H1 (cell line): ENCODE measurements at regions not wholly inside any gene's neighbourhood (a gene's known extent, or its start where the extent isn't known, plus 50 kb on each side); places are given as distances from the start of the nearest gene placed in this dataset.
A peak's percentile ranks its signal among the peaks of the same experiment; 100 is the strongest.

Experiments used
- CTCF ChIA-PET: fragments of 300-600 bp; sonication (Branson Sonifier 250); formaldehyde crosslinking; loops from one replicate; lab custom pipeline; 2021; ENCODE audit not compliant: partially characterized antibody; lab: Charles Lee
- POLR2A ChIA-PET: fragments of 300-600 bp; sonication (Branson Sonifier 250); formaldehyde crosslinking; loops from one replicate; lab custom pipeline; 2021; ENCODE audit warnings: inconsistent platforms; ENCODE audit not compliant: partially characterized antibody; lab: Charles Lee
- DNase-seq, 2 experiments: peaks; one replicate each; pipeline versions ENCODE4 v3.0.0 to v3.0.0-alpha.2; 2010 to 2022; ENCODE audit warnings: low spot score in 2 of 2, low read depth in 1 of 2, mixed read lengths in 1 of 2
- FAIRE-seq: peaks from 2 replicates; lab custom pipeline; 2011; peaks lifted over from hg19 to GRCh38; lab: Jason Lieb, UNC
- H2AFZ ChIP-seq: 2 replicates; pipeline ENCODE4 v1.8.1; 2012; ENCODE audit warnings: low read length, inconsistent platforms
- H2AK5ac ChIP-seq: 2 replicates; pipeline ENCODE4 v1.6.1; 2013; ENCODE audit warnings: low read depth, low read length
- H2BK120ac ChIP-seq: replicated peaks from 2 replicates; pipeline ENCODE3; 2013; ENCODE audit warnings: low read depth, low read length, inconsistent platforms
- H2BK12ac ChIP-seq: 2 replicates; pipeline ENCODE4 v1.6.1; 2013; ENCODE audit warnings: low read depth, low read length
- H2BK15ac ChIP-seq: 2 replicates; pipeline ENCODE4 v1.6.1; 2013; ENCODE audit warnings: low read length
- H2BK20ac ChIP-seq: 2 replicates; pipeline ENCODE4 v1.6.1; 2013; ENCODE audit warnings: low read length
- H2BK5ac ChIP-seq: 2 replicates; pipeline ENCODE4 v1.6.1; 2013; ENCODE audit warnings: low read depth, low read length
- H3K14ac ChIP-seq: 2 replicates; pipeline ENCODE4 v1.6.1; 2013; ENCODE audit warnings: inconsistent platforms; ENCODE audit not compliant: insufficient read length
- H3K18ac ChIP-seq: 2 replicates; pipeline ENCODE4 v1.6.1; 2013; ENCODE audit warnings: low read length; ENCODE audit errors: extremely low read depth
- H3K23ac ChIP-seq: 2 replicates; pipeline ENCODE4 v1.6.1; 2013; ENCODE audit warnings: inconsistent platforms; ENCODE audit not compliant: insufficient read length
- H3K23me2 ChIP-seq: 2 replicates; pipeline ENCODE4 v1.6.1; 2013; ENCODE audit warnings: low read depth, low read length
- H3K27ac ChIP-seq: 2 replicates; pipeline ENCODE4 v1.6.1; 2011; ENCODE audit warnings: low read depth, low read length, inconsistent platforms
- H3K27me3 ChIP-seq, 4 experiments: replicated peaks in 1 of 4; 1 replicate in 1 of 4; 2 replicates in 3 of 4; pipeline versions ENCODE4 v1.6.1 to v1.8.1; 2011 to 2013; ENCODE audit warnings: low read length in 3 of 4, mild to moderate bottlenecking in 3 of 4, inconsistent platforms in 2 of 4, mixed read lengths in 2 of 4, moderate library complexity in 1 of 4; ENCODE audit not compliant: control insufficient read depth in 3 of 4, insufficient read depth in 3 of 4; ENCODE audit errors: extremely low read depth in 1 of 4
- H3K36me3 ChIP-seq, 4 experiments: 2 replicates each; pipeline versions ENCODE4 v1.6.1 to v1.8.1; 2011 to 2013; ENCODE audit warnings: mild to moderate bottlenecking in 4 of 4, low read length in 3 of 4, moderate library complexity in 2 of 4, control low read depth in 1 of 4, inconsistent platforms in 1 of 4; ENCODE audit not compliant: insufficient read depth in 4 of 4, control insufficient read depth in 2 of 4
- H3K4ac ChIP-seq: replicated peaks from 2 replicates; pipeline ENCODE3; 2013; ENCODE audit warnings: low read length, low read depth, mixed read lengths, inconsistent platforms; ENCODE audit not compliant: insufficient read length
- H3K4me1 ChIP-seq, 4 experiments: replicated peaks in 1 of 4; 1 replicate in 1 of 4; 2 replicates in 3 of 4; pipeline versions ENCODE4 v1.6.1 to v1.8.1; 2011 to 2013; ENCODE audit warnings: low read length in 3 of 4, inconsistent platforms in 2 of 4, mixed read lengths in 1 of 4; ENCODE audit not compliant: insufficient read depth in 4 of 4, control insufficient read depth in 3 of 4
- H3K4me2 ChIP-seq, 2 experiments: 2 replicates each; pipeline versions ENCODE4 v1.6.1 to v1.8.1; 2011 to 2013; ENCODE audit warnings: low read depth in 2 of 2, low read length in 2 of 2, control low read depth in 1 of 2, inconsistent platforms in 1 of 2, mild to moderate bottlenecking in 1 of 2; ENCODE audit not compliant: insufficient read depth in 1 of 2
- H3K4me3 ChIP-seq, 4 experiments: fragments of 200-600, 300-600 bp in 1 of 4; sonication (generic), shearing (Covaris generic), sonication (Bioruptor Twin) in 1 of 4; 2 replicates each; pipeline versions ENCODE4 v1.5.1 to v1.8.1; 2011 to 2016; ENCODE audit warnings: low read length in 4 of 4, low read depth in 3 of 4, control low read depth in 2 of 4, inconsistent platforms in 2 of 4, mild to moderate bottlenecking in 2 of 4, mixed read lengths in 1 of 4, moderate library complexity in 1 of 4; ENCODE audit not compliant: insufficient read depth in 2 of 4; ENCODE audit errors: extremely low read depth in 1 of 4
- H3K56ac ChIP-seq: replicated peaks from 2 replicates; pipeline ENCODE3; 2013; ENCODE audit warnings: low read depth, mild to moderate bottlenecking, mixed read lengths, low read length, inconsistent platforms; ENCODE audit not compliant: insufficient read length
- H3K79me1 ChIP-seq: 2 replicates; pipeline ENCODE4 v1.6.1; 2013; ENCODE audit warnings: low read depth, low read length, control low read depth
- H3K79me2 ChIP-seq, 2 experiments: 2 replicates each; pipeline versions ENCODE4 v1.6.1 to v1.8.1; 2012 to 2013; ENCODE audit warnings: low read length in 2 of 2, mild to moderate bottlenecking in 2 of 2, inconsistent platforms in 1 of 2; ENCODE audit not compliant: insufficient read depth in 2 of 2, control insufficient read depth in 1 of 2
- H3K9ac ChIP-seq, 4 experiments: replicated peaks in 1 of 4; 1 replicate in 1 of 4; 2 replicates in 3 of 4; pipeline versions ENCODE4 v1.6.1 to v1.8.1; 2011 to 2013; ENCODE audit warnings: low read depth in 3 of 4, low read length in 3 of 4, control low read depth in 2 of 4, mild to moderate bottlenecking in 2 of 4, moderate library complexity in 2 of 4, inconsistent platforms in 1 of 4; ENCODE audit errors: extremely low read depth in 1 of 4
- H3K9me3 ChIP-seq, 2 experiments: 2 replicates each; pipeline versions ENCODE4 v1.6.1 to v1.8.1; 2012 to 2013; ENCODE audit warnings: mild to moderate bottlenecking in 2 of 2, moderate library complexity in 2 of 2, control low read depth in 1 of 2, inconsistent platforms in 1 of 2, low read depth in 1 of 2, low read length in 1 of 2, mixed read lengths in 1 of 2; ENCODE audit not compliant: insufficient read depth in 2 of 2
- H4K20me1 ChIP-seq, 2 experiments: replicated peaks in 1 of 2; 2 replicates each; pipeline versions ENCODE3 to v1.8.1; 2011 to 2013; ENCODE audit warnings: inconsistent platforms in 2 of 2, low read length in 2 of 2, mild to moderate bottlenecking in 1 of 2; ENCODE audit not compliant: insufficient read depth in 2 of 2, control insufficient read depth in 1 of 2
- H4K5ac ChIP-seq: 2 replicates; pipeline ENCODE4 v1.6.1; 2013; ENCODE audit warnings: low read length, low read depth, mixed read lengths, inconsistent platforms; ENCODE audit not compliant: insufficient read length
- H4K8ac ChIP-seq: 2 replicates; pipeline ENCODE4 v1.8.0; 2013; ENCODE audit warnings: mild to moderate bottlenecking, moderate library complexity, low read length, inconsistent platforms; ENCODE audit not compliant: insufficient read depth; ENCODE audit errors: extremely low read depth
- H4K91ac ChIP-seq: replicated peaks from 2 replicates; pipeline ENCODE3; 2013; ENCODE audit warnings: low read length, mixed read lengths, inconsistent platforms; ENCODE audit not compliant: insufficient read length
- BACH1 ChIP-seq: IDR thresholded peaks from 2 replicates; pipeline ENCODE4 v1.6.1; 2012; ENCODE audit warnings: low read length, improper control_type of control experiment
- BCL11A ChIP-seq, 2 experiments: IDR thresholded peaks; one replicate each; pipeline ENCODE4 v1.6.1; 2011; ENCODE audit warnings: low read depth in 2 of 2, low read length in 2 of 2, mild to moderate bottlenecking in 2 of 2
- CREB1 ChIP-seq: IDR thresholded peaks from 2 replicates; pipeline ENCODE4 v1.6.1; 2012; ENCODE audit warnings: inconsistent platforms
- GTF2F1 ChIP-seq: IDR thresholded peaks from 2 replicates; pipeline ENCODE4 v1.6.1; 2012; ENCODE audit warnings: low read depth, low read length, improper control_type of control experiment, borderline replicate concordance
- NANOG ChIP-seq: IDR thresholded peaks from 2 replicates; pipeline ENCODE4 v1.6.1; 2011; ENCODE audit warnings: low read length, low read depth, mild to moderate bottlenecking, inconsistent platforms; ENCODE audit not compliant: insufficient read depth, poor library complexity, severe bottlenecking
- RFX5 ChIP-seq: IDR thresholded peaks from 2 replicates; pipeline ENCODE4 v1.6.1; 2011; ENCODE audit warnings: low read depth, low read length, improper control_type of control experiment, borderline replicate concordance
- SUZ12 ChIP-seq: fragments of 200-600 bp; sonication (generic); IDR thresholded peaks from 2 replicates; pipeline ENCODE4 v1.6.1; 2012; ENCODE audit warnings: mild to moderate bottlenecking, inconsistent platforms, low read length, moderate library complexity, mixed read lengths
- TBP ChIP-seq: IDR thresholded peaks from 2 replicates; pipeline ENCODE4 v1.6.1; 2011; ENCODE audit warnings: low read depth, low read length, improper control_type of control experiment
- TCF12 ChIP-seq: IDR thresholded peaks from 2 replicates; pipeline ENCODE4 v1.6.1; 2011; ENCODE audit warnings: low read depth, mild to moderate bottlenecking, low read length
- WGBS, 2 experiments: shearing (Covaris generic) in 1 of 2; methylation state at CpG; one replicate each; pipeline versions ENCODE4 v1.1.6 to v1.1.7; 2013 to 2015; ENCODE audit warnings: low lambda C conversion rate in 2 of 2, mixed read lengths in 2 of 2, inconsistent platforms in 1 of 2, low coverage in 1 of 2, missing lambda C conversion rate in 1 of 2; ENCODE audit not compliant: insufficient replicate concordance in 2 of 2, insufficient coverage in 1 of 2, insufficient read length in 1 of 2; ENCODE audit errors: extremely low coverage in 1 of 2, missing lambda C conversion rate in 1 of 2; 5-methylcytosine and 5-hydroxymethylcytosine counted together

DNA sequence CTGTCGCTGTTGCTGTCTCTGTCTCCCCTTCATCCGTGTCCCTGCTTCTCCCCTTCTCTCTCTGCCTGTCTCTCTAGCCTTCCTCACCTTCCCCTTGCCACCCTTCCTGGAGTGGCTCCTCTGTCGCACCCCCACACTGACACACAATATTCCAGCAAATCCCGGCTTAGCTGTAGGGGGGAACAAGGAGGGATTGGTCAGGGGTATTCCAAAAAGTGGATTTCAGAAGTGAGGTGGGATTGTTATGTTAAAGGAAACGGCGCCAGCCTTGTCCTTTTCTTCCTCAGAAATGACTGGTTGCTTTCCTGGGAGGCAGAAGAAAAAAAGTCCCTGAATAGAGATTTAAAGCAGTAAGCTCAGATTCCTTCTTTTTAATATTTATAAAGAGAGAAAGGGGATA, 76.3 kb upstream of the SIRPA start:
- Histone ChIP-seq H2BK120ac (no peak overlapping the region), H3K9me3 (no peaks in the 10 kb centered on the region), H3K56ac (no peak overlapping the region), H3K9ac (no peak overlapping the region), H3K79me1 (no peaks in the 10 kb centered on the region), H3K23me2 (peaks cover 5% of the 10 kb centered on the region; the same call in 1 of the 2 replicates), H3K36me3 (no peaks in the 10 kb centered on the region), H3K4me2 (peak overlapping the region; percentile 48 to 82), H2AFZ (0 out of 2 replicates have a peak overlapping the region, but pooled peaks have one; percentile 17), H3K14ac (no peak overlapping the region), H3K4ac (peak overlapping the region; percentile 58), H2BK12ac (peak overlapping the region; percentile 98; the same call in 1 of the 2 replicates), H3K4me3 (peak overlapping the region in 1 of 4 experiments; percentile 34; a peak in 2 of 8 replicates), H4K5ac (no peak overlapping the region), H2BK20ac (peak overlapping the region; percentile 94), H3K79me2 (no peaks in the 10 kb centered on the region), H2BK5ac (peak overlapping the region; percentile 73; the same call in 1 of the 2 replicates), H3K18ac (peak overlapping the region; percentile 56; the same call in 1 of the 2 replicates), H4K8ac (no peak overlapping the region), H3K27ac (no peak overlapping the region), H2BK15ac (peak overlapping the region; percentile 76; the same call in 1 of the 2 replicates), H3K4me1 (peaks cover 6 to 30% (median 18%) of the 10 kb centered on the region in 4 experiments), H2AK5ac (peak overlapping the region; percentile 92; the same call in 1 of the 2 replicates), H4K20me1 (no peaks in the 10 kb centered on the region), H3K23ac (no peak overlapping the region), H4K91ac (peak overlapping the region; percentile 75), H3K27me3 (no peaks in the 10 kb centered on the region; a peak in 1 of 7 replicates)
- no peak for FAIRE-seq
- ChIA-PET CTCF (interaction anchor here (1.1 to 2.4 kb wide), 4 partner anchors 11 to 54 kb away, joined by 3 to 8 read pairs (median 4); no protein-coding TSS in a partner anchor), POLR2A (interaction anchor here (1.3 to 4.2 kb wide), 4 partner anchors 8 to 16 kb away, joined by 4 to 26 read pairs (median 4); no protein-coding TSS in a partner anchor)
- no peak for DNase-seq
- TF ChIP-seq TCF12: no peak
- no peak for TF ChIP-seq RFX5
- TF ChIP-seq BACH1: no peak
- no peak for TF ChIP-seq TBP
- TF ChIP-seq SUZ12: no peak
- no peak for TF ChIP-seq CREB1
- TF ChIP-seq NANOG: no peak
- TF ChIP-seq GTF2F1: no peak
- no peak for TF ChIP-seq BCL11A (IDR thresholded peaks at IDR 0.05; ENCODE audit: low read depth in 2 of 2, low read length in 2 of 2)
- WGBS, 2 experiments: 8% methylated on average over 6 of the region's 6 CpGs; no CpG with 5 or more reads in 1 of the 2 experiments
